Forelimb muscle (tissue), 1 donor: ENCODE measurements at regions not wholly inside any gene's neighbourhood (a gene's known extent, or its start where the extent isn't known, plus 50 kb on each side); places are given as distances from the start of the nearest gene placed in this dataset.

Source experiments
- DNase-seq: peaks from one replicate; pipeline ENCODE4 v3.0.0-alpha.2; 2013; ENCODE audit warnings: low read depth

GRCh38 chr13:27014406-27015359, 156.9 kb downstream of the USP12 start:
- no peak for DNase-seq

GRCh38 chr13:27012482-27013197, 159.0 kb downstream of the USP12 start:
- DNase-seq: no peak

DNA sequence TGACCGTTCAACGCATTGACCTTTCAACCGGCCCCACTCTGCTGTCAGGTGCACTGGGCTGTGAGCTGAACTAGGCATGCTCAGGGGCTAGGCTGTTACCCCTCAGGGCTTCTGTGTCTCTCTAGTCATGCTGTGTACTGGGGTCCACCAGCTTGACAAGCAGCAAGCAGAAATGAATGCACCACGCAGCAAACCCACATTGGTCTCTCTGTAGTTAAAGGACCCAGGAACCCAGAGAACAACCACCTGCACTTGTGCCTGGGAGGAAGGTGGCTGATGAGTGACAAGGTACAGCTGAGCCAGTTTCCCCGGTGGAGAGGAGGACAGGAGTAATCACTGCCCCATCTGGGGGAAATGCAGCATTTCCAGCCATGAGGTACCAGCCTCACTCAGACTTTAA, 159.9 kb downstream of the USP12 start:
- no peak for DNase-seq

DNA sequence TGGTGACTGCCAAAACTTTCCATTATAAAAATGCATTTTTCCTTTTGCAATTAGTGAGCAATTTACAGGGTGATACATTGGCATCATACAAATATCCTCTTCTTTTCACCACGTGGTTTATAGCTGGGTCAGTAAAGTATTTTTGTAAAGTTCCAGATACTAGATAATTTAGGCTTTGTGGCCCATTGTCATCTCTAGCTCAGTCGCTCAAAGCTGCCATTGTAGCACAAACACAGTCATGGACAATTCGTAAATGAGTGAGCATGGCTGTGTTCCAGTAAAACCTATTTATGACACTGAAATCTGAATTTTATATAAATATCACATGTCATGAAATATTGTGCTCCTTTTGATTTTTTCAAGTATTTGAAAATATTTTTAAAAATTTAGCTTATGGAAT, 162.9 kb downstream of the USP12 start:
- DNase-seq: no peak

DNA sequence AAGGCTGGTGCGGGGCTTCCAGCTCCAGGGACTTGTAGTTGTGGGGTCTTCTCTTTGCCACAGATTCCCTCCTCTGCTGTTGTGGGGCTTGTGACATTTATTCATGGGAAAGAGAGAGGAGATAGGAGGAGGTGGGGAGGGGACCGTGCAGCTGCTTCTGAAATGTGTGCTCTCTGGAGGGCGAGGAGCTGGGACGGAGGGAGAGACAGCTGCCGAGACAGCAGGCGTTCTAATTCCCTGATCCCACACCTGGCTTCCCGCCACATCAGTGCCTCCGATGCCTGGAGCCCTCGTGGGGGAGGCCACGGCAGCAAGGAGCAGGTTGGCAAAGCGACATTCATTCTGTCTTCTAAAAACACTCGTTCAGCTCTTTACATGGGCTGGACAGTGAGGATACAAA, 164.4 kb downstream of the USP12 start:
- DNase-seq: no peak

- no peak for DNase-seq
Measured at GRCh38 chr13:27006519-27007161, 165.0 kb downstream of the USP12 start.

GRCh38 chr13:27005976-27006518, 165.6 kb downstream of the USP12 start:
- no peak for DNase-seq

- no peak for DNase-seq
Measured at GRCh38 chr13:27005556-27005955, 166.1 kb downstream of the USP12 start.

GRCh38 chr13:27004866-27005265, 166.7 kb downstream of the USP12 start:
- no peak for DNase-seq

- DNase-seq: no peak
Measured at GRCh38 chr13:27004326-27004725, 167.3 kb downstream of the USP12 start.

GRCh38 chr13:27001705-27002104, 169.9 kb downstream of the USP12 start:
- no peak for DNase-seq

DNA sequence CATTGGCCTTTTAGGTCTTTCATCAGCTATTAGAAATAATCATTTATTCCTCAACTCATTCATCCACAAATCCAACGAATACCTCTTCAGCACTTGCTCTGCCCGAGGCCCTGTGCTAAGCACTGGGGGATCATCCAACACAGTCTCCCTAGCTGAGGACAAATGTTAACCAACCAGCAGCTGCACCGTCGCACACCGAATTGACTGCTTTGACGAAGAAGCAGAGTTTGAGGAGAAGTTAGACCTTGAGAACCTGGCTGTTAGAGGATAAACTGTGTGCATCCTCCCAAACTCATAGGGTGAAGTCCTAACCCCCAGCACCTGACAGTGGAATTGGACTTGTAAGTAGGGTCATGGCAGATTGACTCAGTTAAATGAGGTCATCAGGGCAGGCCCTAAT, 170.9 kb downstream of the USP12 start:
- DNase-seq: no peak

- DNase-seq: no peak
Measured at GRCh38 chr13:26999499-26999898, 172.1 kb downstream of the USP12 start.

DNA sequence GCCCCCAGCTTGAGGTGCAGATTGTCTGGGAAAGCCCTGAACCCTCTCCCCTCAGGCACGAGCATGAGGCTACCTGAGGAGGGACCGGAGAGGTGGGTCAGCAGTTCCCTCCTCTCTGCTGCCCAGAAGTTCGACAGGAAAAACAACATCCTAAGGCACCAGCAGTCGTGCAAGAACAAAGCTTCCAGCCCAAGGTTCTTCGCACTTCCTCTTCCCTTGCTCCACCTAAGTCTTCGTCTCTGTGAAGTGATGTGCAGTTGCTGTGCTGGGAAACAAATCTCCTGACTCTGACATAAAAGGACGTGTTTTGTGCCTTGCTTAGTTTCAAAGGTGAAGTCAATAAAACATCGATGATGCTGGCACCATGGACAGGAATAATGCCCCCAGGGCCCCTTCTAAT, 173.3 kb downstream of the USP12 start:
- no peak for DNase-seq

GRCh38 chr13:26996965-26997752, 174.5 kb downstream of the USP12 start:
- no peak for DNase-seq

DNA sequence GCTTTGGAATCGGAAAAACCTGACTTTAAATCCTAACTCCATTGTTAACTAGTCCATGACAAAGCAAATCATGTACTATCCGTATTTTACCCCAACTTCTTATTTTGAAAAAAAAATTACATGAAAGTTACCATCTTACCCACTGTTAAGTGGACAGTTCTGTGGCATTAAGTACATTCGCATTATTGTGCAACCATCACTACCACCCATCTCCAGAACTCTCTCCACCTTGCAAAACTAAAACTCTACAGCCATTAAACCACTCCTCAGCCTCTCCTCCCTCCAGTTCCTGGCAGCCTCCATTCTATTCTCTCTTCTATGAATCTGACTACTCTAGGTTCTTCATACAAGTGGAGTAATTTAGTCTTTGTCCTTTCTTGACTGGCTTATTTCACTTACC, 176.5 kb downstream of the USP12 start:
- no peak for DNase-seq

DNA sequence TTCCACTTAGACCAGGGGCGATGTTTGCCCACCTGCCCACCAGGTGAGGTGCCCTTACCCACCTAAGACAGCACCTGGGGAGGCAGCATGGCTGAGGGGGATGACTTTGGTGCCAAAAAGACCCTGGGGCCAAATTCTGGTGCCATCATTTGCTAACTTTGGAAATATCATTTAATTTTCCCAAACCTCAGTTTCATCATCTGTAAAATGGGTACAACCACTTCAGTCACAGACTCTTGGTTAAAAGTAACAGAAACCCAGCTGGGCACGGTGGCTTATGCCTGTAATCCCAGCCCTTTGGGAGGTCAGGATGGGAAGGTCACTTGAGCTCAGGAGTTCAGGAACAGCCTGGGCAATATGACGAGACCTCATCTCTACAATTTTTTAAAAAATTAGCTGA, 177.8 kb downstream of the USP12 start:
- DNase-seq: no peak

- no peak for DNase-seq
Measured at GRCh38 chr13:26992951-26993719, 178.5 kb downstream of the USP12 start.

DNA sequence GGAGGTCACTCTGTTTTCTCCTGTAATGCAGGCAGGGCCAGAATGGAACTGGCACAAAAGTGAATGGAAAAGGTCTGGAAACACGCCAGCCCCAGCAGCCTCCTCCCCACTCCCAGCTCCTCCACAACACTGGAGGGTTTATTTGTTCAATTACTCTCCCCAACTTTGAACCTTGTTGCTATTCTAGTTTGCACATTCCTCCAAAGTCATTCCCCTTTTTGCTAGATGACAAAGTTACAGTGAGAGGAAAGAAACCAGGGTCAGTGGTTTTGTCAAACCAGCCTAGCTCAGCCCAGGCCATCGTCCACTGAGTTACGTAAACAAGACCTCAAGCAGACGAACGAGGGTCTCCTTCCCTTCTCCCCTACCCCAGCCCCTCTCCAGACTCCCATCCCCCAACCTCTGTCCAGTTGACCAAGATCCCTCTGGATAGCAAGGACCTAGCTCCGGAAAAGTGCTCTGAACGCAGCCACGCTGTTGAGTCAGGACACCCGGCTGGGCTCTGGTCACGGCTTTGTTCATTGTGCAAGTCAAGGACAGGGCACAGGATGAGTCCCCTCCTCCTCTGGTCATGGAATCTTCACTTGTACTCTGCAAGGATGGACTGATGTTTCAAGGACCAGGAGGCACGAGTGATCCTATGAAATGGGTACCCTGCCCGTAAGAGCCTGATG, 180.0 kb downstream of the USP12 start:
- DNase-seq: no peak
